HG02981 (cell line): ENCODE measurements at regions not wholly inside any gene's neighbourhood (a gene's known extent, or its start where the extent isn't known, plus 50 kb on each side); places are given as distances from the start of the nearest gene placed in this dataset.

Experiments used
- ATAC-seq: cut with Tn5 transposase; IDR thresholded peaks from one replicate; pipeline ENCODE4 v1.9.1; 2021; ENCODE audit warnings: mild to moderate bottlenecking, moderate library complexity; ENCODE audit not compliant: unreplicated experiment

DNA sequence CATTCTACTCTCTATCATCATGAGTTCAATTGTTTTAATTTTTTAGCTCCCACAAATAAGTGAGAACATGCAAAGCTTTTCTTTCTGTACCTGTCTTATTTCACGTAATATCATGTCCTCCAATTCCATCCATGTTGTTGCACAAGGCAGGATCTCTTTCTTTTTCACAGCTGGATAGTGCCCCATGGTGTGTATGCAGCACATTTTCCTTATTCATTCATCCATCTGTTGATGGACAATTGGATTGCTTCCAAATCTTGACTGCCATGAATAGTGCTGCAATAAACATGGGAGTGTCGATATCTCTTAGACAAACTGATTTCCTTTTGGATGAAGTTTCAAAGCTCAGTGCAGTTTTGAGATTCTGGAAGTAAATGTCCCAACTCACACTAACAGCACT, 326.9 kb downstream of the FGF9 start:
- ATAC-seq = no peak

DNA sequence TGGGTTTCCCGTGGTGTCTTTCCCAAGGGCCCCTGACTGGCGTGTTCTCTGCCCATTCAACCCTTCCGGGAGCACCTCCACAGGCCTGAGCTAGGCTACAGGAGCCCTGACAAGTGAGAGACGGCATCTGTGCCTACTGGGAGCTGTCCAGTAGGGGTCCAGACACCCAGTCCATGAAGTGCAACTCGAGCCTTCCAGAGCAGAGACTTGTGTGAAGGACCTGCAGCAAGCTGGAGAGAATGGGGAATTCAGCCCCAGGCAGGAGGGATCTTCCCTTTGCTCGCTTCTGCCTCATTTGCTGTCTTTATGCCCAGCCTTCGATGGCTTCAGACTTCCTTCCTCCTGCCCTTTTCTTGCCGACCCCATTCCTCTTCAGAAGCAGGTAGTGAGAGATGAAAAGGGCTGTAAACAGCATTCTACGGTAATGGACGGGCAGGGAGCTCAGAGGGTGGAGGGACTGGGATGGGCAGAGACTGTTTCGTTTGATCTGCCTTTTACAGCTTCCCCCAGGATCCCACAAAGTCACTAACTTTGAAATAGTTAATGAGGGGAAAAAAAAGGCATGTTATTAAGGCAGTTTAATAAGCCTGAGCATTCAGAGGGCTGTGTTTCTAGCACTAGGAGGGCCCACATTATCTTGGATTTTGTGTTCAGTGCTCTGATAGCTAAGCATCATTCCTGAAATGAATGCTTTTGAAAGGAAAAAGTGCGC, 327.6 kb downstream of the FGF9 start:
- no peak for ATAC-seq

DNA sequence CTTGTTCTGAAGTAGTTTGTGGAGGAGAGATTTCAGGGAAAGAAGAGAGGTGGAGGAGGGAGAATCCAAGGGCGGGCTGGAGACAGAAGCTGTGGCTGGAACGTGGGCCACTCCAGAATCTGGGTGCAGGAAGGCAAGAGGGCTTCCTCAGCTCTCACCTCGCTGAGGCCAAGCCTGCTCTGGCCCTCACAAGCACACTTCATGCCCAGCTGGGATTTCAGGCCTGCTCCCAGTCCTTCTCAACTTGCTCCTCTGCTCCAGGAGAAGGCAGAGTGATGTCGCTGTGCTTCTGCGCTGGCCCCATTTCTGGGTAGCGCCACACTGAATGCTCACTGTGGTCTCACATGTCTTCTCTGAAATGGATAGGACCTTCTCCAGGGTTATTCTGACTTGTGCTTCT, 328.8 kb downstream of the FGF9 start:
- no peak for ATAC-seq

- ATAC-seq = no peak
Observed at GRCh38 chr13:22000191-22000590, 329.3 kb downstream of the FGF9 start.

DNA sequence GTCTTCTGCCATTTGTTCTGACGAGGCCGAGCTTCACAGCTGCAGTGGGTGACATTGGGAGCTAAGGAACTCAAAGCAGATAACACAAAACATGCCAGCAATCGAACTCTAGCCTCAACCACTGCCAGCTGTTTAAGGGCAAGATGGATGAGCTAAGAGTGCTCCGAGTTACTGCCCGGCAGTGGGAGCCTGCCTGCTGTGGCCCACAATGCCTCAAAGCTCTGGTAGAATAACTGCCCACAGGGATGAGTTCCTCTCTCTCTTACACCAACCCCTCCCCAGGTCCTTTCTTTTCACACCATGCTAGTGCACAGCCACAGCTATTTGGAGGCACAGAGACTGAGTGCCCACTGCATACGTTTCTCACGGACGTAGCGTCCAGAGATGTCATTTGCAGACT, 330.5 kb downstream of the FGF9 start:
- no peak for ATAC-seq

GRCh38 chr13:22002893-22003292, 332.0 kb downstream of the FGF9 start:
- no peak for ATAC-seq

- ATAC-seq = no peak
Observed at GRCh38 chr13:22009500-22009899, 338.6 kb downstream of the FGF9 start.

DNA sequence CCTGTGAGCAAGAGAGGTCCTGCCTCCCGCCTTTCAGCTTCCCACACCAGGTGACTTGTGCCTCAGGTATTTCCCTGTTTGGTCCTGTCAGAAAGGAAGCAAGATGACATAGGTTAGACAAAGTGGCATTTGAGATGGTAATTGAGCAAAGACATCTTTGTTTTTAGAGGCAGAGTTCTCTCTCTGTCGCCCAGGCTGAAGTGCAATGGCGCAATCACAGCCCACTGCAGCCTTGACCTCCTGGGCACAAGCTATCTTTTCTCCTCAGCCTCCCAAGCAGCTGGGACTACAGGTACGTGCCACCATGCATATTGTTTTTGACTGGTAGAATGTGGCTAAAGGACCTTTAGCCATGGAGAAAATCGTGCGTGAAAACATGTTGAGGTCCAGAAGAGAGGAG, 339.1 kb downstream of the FGF9 start:
- ATAC-seq = no peak

DNA sequence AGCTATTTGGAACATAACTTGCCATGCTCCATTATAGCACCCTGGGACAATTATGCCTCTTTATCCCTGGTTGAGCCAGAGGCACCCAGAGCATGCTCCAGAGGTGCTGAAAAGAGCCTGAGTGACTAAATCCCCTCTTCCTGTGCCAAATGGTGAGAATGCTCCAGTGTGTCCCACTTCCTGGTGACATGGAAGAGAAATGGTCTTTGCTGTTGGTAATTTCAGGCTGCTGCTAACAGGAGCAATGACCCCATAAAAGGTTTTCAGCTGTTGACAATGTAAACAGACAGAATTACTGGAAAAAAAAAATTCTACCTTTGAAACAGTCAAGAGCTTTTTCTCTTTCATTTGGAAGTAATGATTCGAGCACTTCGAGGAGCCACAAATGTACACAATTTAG, 341.8 kb downstream of the FGF9 start:
- no peak for ATAC-seq

- ATAC-seq = no peak
Observed at GRCh38 chr13:22014469-22014868, 343.6 kb downstream of the FGF9 start.

- ATAC-seq = peak; percentile 97
Observed at GRCh38 chr13:22017226-22017625, 346.4 kb downstream of the FGF9 start.

DNA sequence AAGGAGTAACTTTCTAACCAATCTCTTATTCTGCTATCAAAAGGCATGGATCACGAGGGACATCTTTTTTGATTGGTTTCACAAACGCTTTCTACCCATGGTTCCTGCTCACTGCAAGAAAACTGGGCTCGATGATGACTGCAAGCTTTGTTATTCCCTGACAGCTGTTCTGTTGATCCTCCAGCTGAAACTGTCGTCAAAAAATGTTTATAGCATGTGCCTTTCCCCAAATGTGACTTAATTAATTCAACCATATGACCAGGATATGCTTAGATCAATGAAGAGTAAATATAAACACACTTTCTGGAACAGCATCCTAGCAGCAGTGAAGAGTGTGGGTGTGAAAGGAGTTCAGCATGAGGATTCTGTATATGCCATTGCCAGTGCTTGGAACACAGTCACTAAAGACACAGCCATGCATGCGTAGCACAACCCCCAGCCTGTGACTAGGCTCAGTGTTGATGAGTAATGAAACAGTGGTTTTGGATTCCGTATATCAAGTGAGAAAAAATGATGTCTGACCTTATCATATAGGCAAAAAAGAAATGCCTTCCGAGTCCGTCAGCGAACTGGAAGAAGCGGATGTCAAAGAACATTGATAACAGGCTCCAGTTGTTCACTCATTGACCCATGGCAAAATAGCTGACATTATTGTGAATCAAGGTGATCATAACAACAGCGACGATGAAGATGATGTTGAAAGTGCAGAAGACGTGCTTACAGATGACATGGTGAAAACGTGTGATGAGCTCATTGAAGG, 347.4 kb downstream of the FGF9 start:
- no peak for ATAC-seq

DNA sequence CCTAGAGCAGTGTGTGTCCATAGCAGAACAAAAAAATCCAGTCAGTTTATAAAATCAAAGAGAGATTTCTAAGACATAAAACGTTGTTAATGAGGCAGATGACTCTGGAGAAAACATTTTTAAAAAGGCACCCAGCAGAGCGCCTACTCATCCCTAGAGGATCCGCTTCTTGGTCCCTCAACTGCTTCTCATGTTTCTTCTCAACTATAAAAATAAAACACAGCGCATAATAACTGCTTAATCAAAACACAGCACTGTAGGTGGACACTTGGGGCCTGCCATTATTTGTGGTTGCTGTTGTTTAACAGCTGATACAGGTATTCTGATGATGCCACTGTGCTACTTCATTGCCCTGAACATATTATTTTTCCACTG, 347.9 kb downstream of the FGF9 start:
- ATAC-seq = no peak

DNA sequence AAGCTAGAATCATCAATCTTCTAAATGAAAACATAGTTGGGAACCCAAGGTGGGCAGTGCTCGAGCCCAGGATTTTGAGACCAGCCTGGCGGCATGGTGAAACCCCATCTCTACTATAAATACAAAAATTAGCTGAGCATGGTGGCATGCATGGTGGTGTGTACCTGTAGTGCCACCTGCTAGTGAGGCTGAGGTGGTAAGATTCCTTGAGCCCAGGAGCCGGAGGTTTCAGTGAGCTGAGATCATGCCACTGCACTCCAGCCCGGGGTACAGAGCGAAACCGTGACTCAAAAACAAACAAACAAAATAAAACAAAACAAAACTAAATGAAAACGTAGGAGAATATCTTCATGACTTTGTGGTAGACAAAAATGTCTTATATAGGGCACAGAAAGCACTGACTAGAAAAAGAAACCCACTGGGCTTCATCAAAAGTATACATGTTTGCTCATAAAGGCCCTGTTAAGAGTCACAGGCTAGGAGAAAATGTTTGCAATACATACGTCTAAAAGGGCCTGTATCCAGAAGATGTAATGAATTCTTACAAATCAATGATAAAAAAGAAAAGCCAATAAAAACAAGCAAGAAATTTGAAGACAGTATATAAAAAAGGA, 353.6 kb downstream of the FGF9 start:
- no peak for ATAC-seq

GRCh38 chr13:22027566-22027965, 356.7 kb downstream of the FGF9 start:
- no peak for ATAC-seq

DNA sequence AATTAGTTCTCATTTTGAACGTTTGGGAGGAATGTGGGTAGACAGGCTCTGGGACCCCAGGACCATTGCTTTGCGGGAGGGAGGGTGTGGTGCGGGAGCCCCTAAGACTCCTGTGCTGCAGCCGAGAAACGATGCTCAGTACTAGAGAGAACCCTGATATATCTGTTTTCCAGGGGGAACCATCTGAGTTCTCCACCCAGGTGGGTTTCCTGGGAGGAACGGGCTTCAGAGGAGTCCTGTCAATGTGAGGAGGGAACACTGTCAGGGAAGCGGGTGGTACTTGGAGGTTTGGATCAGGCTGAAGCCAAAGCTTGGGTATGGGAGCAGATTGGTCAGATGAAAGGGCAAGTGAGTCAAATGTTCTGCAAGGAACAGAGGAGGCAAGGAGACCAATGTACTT, 358.0 kb downstream of the FGF9 start:
- ATAC-seq = no peak

DNA sequence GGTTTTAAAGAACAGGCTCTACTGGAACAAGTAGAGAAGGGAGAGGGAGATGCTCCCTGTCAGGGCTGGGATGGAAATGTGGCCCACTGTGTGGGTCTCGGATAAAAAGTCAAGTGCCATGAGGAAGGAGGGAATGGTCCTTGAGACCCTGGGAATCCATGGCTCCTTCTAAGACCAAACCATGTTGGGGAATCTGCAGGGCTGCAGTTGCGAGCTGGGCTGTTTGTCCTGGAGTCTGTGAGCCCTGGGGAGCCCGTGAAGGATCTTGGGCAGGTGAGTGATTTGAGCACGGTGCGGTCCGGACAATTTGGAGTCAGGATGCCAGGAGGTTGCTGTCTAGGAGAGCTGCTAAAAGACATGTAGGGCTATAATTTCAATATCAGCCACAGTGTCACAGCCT, 359.4 kb downstream of the FGF9 start:
- ATAC-seq = no peak

DNA sequence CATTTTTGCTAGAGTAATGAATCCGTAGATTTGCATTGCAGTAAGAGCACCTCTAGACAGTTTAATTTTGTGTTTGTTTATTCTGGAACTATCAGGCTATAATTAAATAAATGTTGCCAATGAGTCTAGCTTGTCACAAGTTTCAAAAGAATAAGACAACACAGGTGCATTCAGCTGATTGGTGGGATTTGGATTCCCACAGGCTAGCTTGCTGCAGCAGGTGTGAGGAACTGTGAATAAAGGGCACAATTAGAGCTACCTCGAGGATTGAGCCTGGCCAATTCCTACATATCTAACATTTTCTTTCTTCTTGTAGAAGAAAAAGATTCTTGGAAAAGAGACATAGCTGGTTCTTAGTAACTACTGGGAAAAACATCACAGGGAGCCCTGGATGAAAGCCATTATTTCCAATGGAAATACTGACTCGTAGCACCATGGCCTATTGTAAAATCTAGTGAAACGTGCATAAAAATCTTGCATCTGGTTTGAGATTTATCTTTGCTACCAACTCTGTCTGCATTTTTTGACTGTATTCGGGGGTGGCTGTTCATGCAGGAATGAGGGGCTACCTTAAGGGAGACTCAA, 360.9 kb downstream of the FGF9 start:
- ATAC-seq = no peak

- ATAC-seq = no peak
Observed at GRCh38 chr13:22032905-22033304, 362.0 kb downstream of the FGF9 start.

- no peak for ATAC-seq
Observed at GRCh38 chr13:22039961-22040360, 369.1 kb downstream of the FGF9 start.

GRCh38 chr13:22040810-22041364, 370.0 kb downstream of the FGF9 start:
- no peak for ATAC-seq

DNA sequence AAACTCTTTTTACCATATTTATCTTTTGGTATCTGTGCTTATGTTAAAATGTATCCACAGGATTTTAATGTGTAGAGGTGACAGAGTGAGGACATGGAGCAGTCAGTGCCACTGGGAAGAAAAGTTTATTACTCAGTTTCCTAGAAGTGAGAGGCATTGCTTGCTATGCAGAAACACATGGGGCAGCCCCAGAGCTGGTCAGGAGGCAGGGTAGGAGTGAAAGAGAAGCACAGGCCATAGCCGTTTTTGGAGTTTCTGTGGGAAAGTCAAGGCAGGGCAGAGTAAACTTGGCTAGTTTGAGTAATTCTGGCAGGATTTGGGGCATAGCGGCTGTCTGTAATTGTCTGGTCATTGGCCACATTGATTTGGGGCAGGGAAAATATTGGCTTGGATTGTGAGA, 370.9 kb downstream of the FGF9 start:
- ATAC-seq = no peak
